GM12864 (cell line): ENCODE measurements at regions not wholly inside any gene's neighbourhood (a gene's known extent, or its start where the extent isn't known, plus 50 kb on each side); places are given as distances from the start of the nearest gene placed in this dataset.

ENCODE experiments used
- DNase-seq: peaks from one replicate; pipeline ENCODE4 v3.0.0-alpha.2; 2011; ENCODE audit warnings: low read depth
- H3K4me3 ChIP-seq: 2 replicates; pipeline ENCODE4 v1.5.1; 2011; ENCODE audit warnings: mild to moderate bottlenecking, low read depth, low read length, control low read depth
- CTCF ChIP-seq: IDR thresholded peaks from 2 replicates; pipeline ENCODE4 v1.5.1; 2011; ENCODE audit warnings: low read depth, mild to moderate bottlenecking, moderate library complexity, low read length, control low read depth, inconsistent platforms; ENCODE audit errors: missing control alignments

GRCh38 chr5:61596265-61596664 is 264.2 kb downstream of the ZSWIM6 start:
- no peak for DNase-seq
- no peak for TF ChIP-seq CTCF

GRCh38 chr5:61597684-61598083 is 265.6 kb downstream of the ZSWIM6 start:
- DNase-seq: no peak
- no peak for TF ChIP-seq CTCF
- no peak overlapping the region for H3K4me3 ChIP-seq

More at GRCh38 chr5:61596265-61596664, 264.2 kb downstream of the ZSWIM6 start:
- no peak overlapping the region for H3K4me3 ChIP-seq

GRCh38 chr5:61598126-61598525 is 266.1 kb downstream of the ZSWIM6 start:
- no peak for DNase-seq
- no peak overlapping the region for H3K4me3 ChIP-seq
- TF ChIP-seq CTCF: no peak

- no peak overlapping the region for H3K4me3 ChIP-seq
- TF ChIP-seq CTCF: no peak
- DNase-seq: no peak
These were observed 267.5 kb downstream of the ZSWIM6 start for GRCh38 chr5:61599370-61600122.

- no peak overlapping the region for H3K4me3 ChIP-seq
- no peak for DNase-seq
- no peak for TF ChIP-seq CTCF
These were observed 268.0 kb downstream of the ZSWIM6 start for GRCh38 chr5:61600123-61600444.

- H3K4me3 ChIP-seq: no peak overlapping the region
- TF ChIP-seq CTCF: no peak
- DNase-seq: no peak
These were observed 269.0 kb downstream of the ZSWIM6 start for GRCh38 chr5:61600945-61601511.
